H1 (cell line): ENCODE measurements at regions not wholly inside any gene's neighbourhood (a gene's known extent, or its start where the extent isn't known, plus 50 kb on each side); places are given as distances from the start of the nearest gene placed in this dataset.

Source experiments
- CTCF ChIA-PET: fragments of 300-600 bp; sonication (Branson Sonifier 250); formaldehyde crosslinking; loops from one replicate; lab custom pipeline; 2021; ENCODE audit not compliant: partially characterized antibody; lab: Charles Lee
- POLR2A ChIA-PET: fragments of 300-600 bp; sonication (Branson Sonifier 250); formaldehyde crosslinking; loops from one replicate; lab custom pipeline; 2021; ENCODE audit warnings: inconsistent platforms; ENCODE audit not compliant: partially characterized antibody; lab: Charles Lee
- DNase-seq, 2 experiments: peaks; one replicate each; pipeline versions ENCODE4 v3.0.0 to v3.0.0-alpha.2; 2010 to 2022; ENCODE audit warnings: low spot score in 2 of 2, low read depth in 1 of 2, mixed read lengths in 1 of 2
- FAIRE-seq: peaks from 2 replicates; lab custom pipeline; 2011; peaks lifted over from hg19 to GRCh38; lab: Jason Lieb, UNC
- H2AFZ ChIP-seq: 2 replicates; pipeline ENCODE4 v1.8.1; 2012; ENCODE audit warnings: low read length, inconsistent platforms
- H2AK5ac ChIP-seq: 2 replicates; pipeline ENCODE4 v1.6.1; 2013; ENCODE audit warnings: low read depth, low read length
- H2BK120ac ChIP-seq: replicated peaks from 2 replicates; pipeline ENCODE3; 2013; ENCODE audit warnings: low read depth, low read length, inconsistent platforms
- H2BK12ac ChIP-seq: 2 replicates; pipeline ENCODE4 v1.6.1; 2013; ENCODE audit warnings: low read depth, low read length
- H2BK15ac ChIP-seq: 2 replicates; pipeline ENCODE4 v1.6.1; 2013; ENCODE audit warnings: low read length
- H2BK20ac ChIP-seq: 2 replicates; pipeline ENCODE4 v1.6.1; 2013; ENCODE audit warnings: low read length
- H2BK5ac ChIP-seq: 2 replicates; pipeline ENCODE4 v1.6.1; 2013; ENCODE audit warnings: low read depth, low read length
- H3K14ac ChIP-seq: 2 replicates; pipeline ENCODE4 v1.6.1; 2013; ENCODE audit warnings: inconsistent platforms; ENCODE audit not compliant: insufficient read length
- H3K18ac ChIP-seq: 2 replicates; pipeline ENCODE4 v1.6.1; 2013; ENCODE audit warnings: low read length; ENCODE audit errors: extremely low read depth
- H3K23ac ChIP-seq: 2 replicates; pipeline ENCODE4 v1.6.1; 2013; ENCODE audit warnings: inconsistent platforms; ENCODE audit not compliant: insufficient read length
- H3K23me2 ChIP-seq: 2 replicates; pipeline ENCODE4 v1.6.1; 2013; ENCODE audit warnings: low read depth, low read length
- H3K27ac ChIP-seq: 2 replicates; pipeline ENCODE4 v1.6.1; 2011; ENCODE audit warnings: low read depth, low read length, inconsistent platforms
- H3K27me3 ChIP-seq, 4 experiments: replicated peaks in 1 of 4; 1 replicate in 1 of 4; 2 replicates in 3 of 4; pipeline versions ENCODE4 v1.6.1 to v1.8.1; 2011 to 2013; ENCODE audit warnings: low read length in 3 of 4, mild to moderate bottlenecking in 3 of 4, inconsistent platforms in 2 of 4, mixed read lengths in 2 of 4, moderate library complexity in 1 of 4; ENCODE audit not compliant: control insufficient read depth in 3 of 4, insufficient read depth in 3 of 4; ENCODE audit errors: extremely low read depth in 1 of 4
- H3K36me3 ChIP-seq, 4 experiments: 2 replicates each; pipeline versions ENCODE4 v1.6.1 to v1.8.1; 2011 to 2013; ENCODE audit warnings: mild to moderate bottlenecking in 4 of 4, low read length in 3 of 4, moderate library complexity in 2 of 4, control low read depth in 1 of 4, inconsistent platforms in 1 of 4; ENCODE audit not compliant: insufficient read depth in 4 of 4, control insufficient read depth in 2 of 4
- H3K4ac ChIP-seq: replicated peaks from 2 replicates; pipeline ENCODE3; 2013; ENCODE audit warnings: low read length, low read depth, mixed read lengths, inconsistent platforms; ENCODE audit not compliant: insufficient read length
- H3K4me1 ChIP-seq, 4 experiments: replicated peaks in 1 of 4; 1 replicate in 1 of 4; 2 replicates in 3 of 4; pipeline versions ENCODE4 v1.6.1 to v1.8.1; 2011 to 2013; ENCODE audit warnings: low read length in 3 of 4, inconsistent platforms in 2 of 4, mixed read lengths in 1 of 4; ENCODE audit not compliant: insufficient read depth in 4 of 4, control insufficient read depth in 3 of 4
- H3K4me2 ChIP-seq, 2 experiments: 2 replicates each; pipeline versions ENCODE4 v1.6.1 to v1.8.1; 2011 to 2013; ENCODE audit warnings: low read depth in 2 of 2, low read length in 2 of 2, control low read depth in 1 of 2, inconsistent platforms in 1 of 2, mild to moderate bottlenecking in 1 of 2; ENCODE audit not compliant: insufficient read depth in 1 of 2
- H3K4me3 ChIP-seq, 4 experiments: fragments of 200-600, 300-600 bp in 1 of 4; sonication (generic), shearing (Covaris generic), sonication (Bioruptor Twin) in 1 of 4; 2 replicates each; pipeline versions ENCODE4 v1.5.1 to v1.8.1; 2011 to 2016; ENCODE audit warnings: low read length in 4 of 4, low read depth in 3 of 4, control low read depth in 2 of 4, inconsistent platforms in 2 of 4, mild to moderate bottlenecking in 2 of 4, mixed read lengths in 1 of 4, moderate library complexity in 1 of 4; ENCODE audit not compliant: insufficient read depth in 2 of 4; ENCODE audit errors: extremely low read depth in 1 of 4
- H3K56ac ChIP-seq: replicated peaks from 2 replicates; pipeline ENCODE3; 2013; ENCODE audit warnings: low read depth, mild to moderate bottlenecking, mixed read lengths, low read length, inconsistent platforms; ENCODE audit not compliant: insufficient read length
- H3K79me1 ChIP-seq: 2 replicates; pipeline ENCODE4 v1.6.1; 2013; ENCODE audit warnings: low read depth, low read length, control low read depth
- H3K79me2 ChIP-seq, 2 experiments: 2 replicates each; pipeline versions ENCODE4 v1.6.1 to v1.8.1; 2012 to 2013; ENCODE audit warnings: low read length in 2 of 2, mild to moderate bottlenecking in 2 of 2, inconsistent platforms in 1 of 2; ENCODE audit not compliant: insufficient read depth in 2 of 2, control insufficient read depth in 1 of 2
- H3K9ac ChIP-seq, 4 experiments: replicated peaks in 1 of 4; 1 replicate in 1 of 4; 2 replicates in 3 of 4; pipeline versions ENCODE4 v1.6.1 to v1.8.1; 2011 to 2013; ENCODE audit warnings: low read depth in 3 of 4, low read length in 3 of 4, control low read depth in 2 of 4, mild to moderate bottlenecking in 2 of 4, moderate library complexity in 2 of 4, inconsistent platforms in 1 of 4; ENCODE audit errors: extremely low read depth in 1 of 4
- H3K9me3 ChIP-seq, 2 experiments: 2 replicates each; pipeline versions ENCODE4 v1.6.1 to v1.8.1; 2012 to 2013; ENCODE audit warnings: mild to moderate bottlenecking in 2 of 2, moderate library complexity in 2 of 2, control low read depth in 1 of 2, inconsistent platforms in 1 of 2, low read depth in 1 of 2, low read length in 1 of 2, mixed read lengths in 1 of 2; ENCODE audit not compliant: insufficient read depth in 2 of 2
- H4K20me1 ChIP-seq, 2 experiments: replicated peaks in 1 of 2; 2 replicates each; pipeline versions ENCODE3 to v1.8.1; 2011 to 2013; ENCODE audit warnings: inconsistent platforms in 2 of 2, low read length in 2 of 2, mild to moderate bottlenecking in 1 of 2; ENCODE audit not compliant: insufficient read depth in 2 of 2, control insufficient read depth in 1 of 2
- H4K5ac ChIP-seq: 2 replicates; pipeline ENCODE4 v1.6.1; 2013; ENCODE audit warnings: low read length, low read depth, mixed read lengths, inconsistent platforms; ENCODE audit not compliant: insufficient read length
- H4K8ac ChIP-seq: 2 replicates; pipeline ENCODE4 v1.8.0; 2013; ENCODE audit warnings: mild to moderate bottlenecking, moderate library complexity, low read length, inconsistent platforms; ENCODE audit not compliant: insufficient read depth; ENCODE audit errors: extremely low read depth
- H4K91ac ChIP-seq: replicated peaks from 2 replicates; pipeline ENCODE3; 2013; ENCODE audit warnings: low read length, mixed read lengths, inconsistent platforms; ENCODE audit not compliant: insufficient read length
- BACH1 ChIP-seq: IDR thresholded peaks from 2 replicates; pipeline ENCODE4 v1.6.1; 2012; ENCODE audit warnings: low read length, improper control_type of control experiment
- CBX5 ChIP-seq: fragments of 300-800, 300-1000 bp; sonication (generic); IDR thresholded peaks from 2 replicates; pipeline ENCODE4 v1.7.1; 2016; ENCODE audit warnings: antibody characterized with exemption, low read length, low read depth
- CHD1 ChIP-seq: IDR thresholded peaks from 2 replicates; pipeline ENCODE4 v1.6.1; 2012; ENCODE audit warnings: low read depth, low read length, improper control_type of control experiment
- EGR1 ChIP-seq: IDR thresholded peaks from 2 replicates; pipeline ENCODE4 v1.6.1; 2011; ENCODE audit warnings: low read depth, low read length, borderline replicate concordance
- EZH2 ChIP-seq: fragments of 200-600 bp; sonication (generic); IDR thresholded peaks from 2 replicates; pipeline ENCODE4 v1.7.1; 2012; ENCODE audit warnings: low read depth, mild to moderate bottlenecking, moderate library complexity, low read length, inconsistent platforms; ENCODE audit not compliant: severe bottlenecking
- GABPA ChIP-seq: IDR thresholded peaks from 2 replicates; pipeline ENCODE4 v1.6.1; 2011; ENCODE audit warnings: mild to moderate bottlenecking, low read length, moderate library complexity, borderline replicate concordance; ENCODE audit not compliant: insufficient read depth
- JUND ChIP-seq: IDR thresholded peaks from 2 replicates; pipeline ENCODE4 v1.6.1; 2011; ENCODE audit warnings: mild to moderate bottlenecking, improper control_type of control experiment, low read length
- KDM4A ChIP-seq: IDR thresholded peaks from one replicate; pipeline ENCODE4 v1.7.1; 2012; ENCODE audit warnings: low read depth, mild to moderate bottlenecking, moderate library complexity, low read length, inconsistent platforms; ENCODE audit not compliant: severe bottlenecking
- RFX5 ChIP-seq: IDR thresholded peaks from 2 replicates; pipeline ENCODE4 v1.6.1; 2011; ENCODE audit warnings: low read depth, low read length, improper control_type of control experiment, borderline replicate concordance
- SAP30 ChIP-seq: fragments of 300-600 bp; sonication (generic); IDR thresholded peaks from 2 replicates; pipeline ENCODE4 v1.7.1; 2012; ENCODE audit warnings: low read length, moderate library complexity, mild to moderate bottlenecking, inconsistent platforms; ENCODE audit not compliant: insufficient read depth, insufficient replicate concordance
- SIN3A ChIP-seq, 2 experiments: IDR thresholded peaks in 1 of 2; conservative IDR thresholded peaks in 1 of 2; 2 replicates each; pipeline ENCODE4 v1.6.1; 2011 to 2012; ENCODE audit warnings: low read length in 2 of 2, improper control_type of control experiment in 1 of 2, low read depth in 1 of 2, mild to moderate bottlenecking in 1 of 2
- SIRT6 ChIP-seq: IDR thresholded peaks from one replicate; pipeline ENCODE4 v1.7.1; 2012; ENCODE audit warnings: low read length, inconsistent platforms
- SP1 ChIP-seq: IDR thresholded peaks from 2 replicates; pipeline ENCODE4 v1.6.1; 2011; ENCODE audit warnings: low read depth, low read length
- SUZ12 ChIP-seq: fragments of 200-600 bp; sonication (generic); IDR thresholded peaks from 2 replicates; pipeline ENCODE4 v1.6.1; 2012; ENCODE audit warnings: mild to moderate bottlenecking, inconsistent platforms, low read length, moderate library complexity, mixed read lengths
- WGBS, 2 experiments: shearing (Covaris generic) in 1 of 2; methylation state at CpG; one replicate each; pipeline versions ENCODE4 v1.1.6 to v1.1.7; 2013 to 2015; ENCODE audit warnings: low lambda C conversion rate in 2 of 2, mixed read lengths in 2 of 2, inconsistent platforms in 1 of 2, low coverage in 1 of 2, missing lambda C conversion rate in 1 of 2; ENCODE audit not compliant: insufficient replicate concordance in 2 of 2, insufficient coverage in 1 of 2, insufficient read length in 1 of 2; ENCODE audit errors: extremely low coverage in 1 of 2, missing lambda C conversion rate in 1 of 2; 5-methylcytosine and 5-hydroxymethylcytosine counted together
- TF ChIP-seq, protein P1 (sequence below): IDR thresholded peaks from 2 replicates; pipeline ENCODE4 v1.6.1; 2011; ENCODE audit warnings: low read length, improper control_type of control experiment

DNA sequence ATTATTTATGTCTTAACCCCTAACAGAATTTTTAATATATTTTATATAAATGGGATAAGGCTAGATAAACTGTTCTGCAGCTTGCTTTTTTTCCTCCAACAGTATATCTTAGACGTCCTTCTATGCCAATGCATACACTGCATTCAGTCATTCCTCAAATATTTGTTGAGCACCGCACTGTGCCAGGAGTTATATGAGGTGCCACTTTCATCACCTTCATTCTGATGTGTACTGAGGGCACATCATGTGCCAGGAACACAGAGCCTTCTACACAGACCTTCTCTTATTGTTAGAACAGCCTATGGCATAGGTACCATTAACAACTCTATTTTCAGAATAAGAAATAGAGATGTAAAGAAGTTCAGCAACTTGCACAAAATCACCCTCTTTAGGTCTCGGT, 570.1 kb downstream of the CDK5RAP2 start:
- Histone ChIP-seq H2BK5ac (no peak overlapping the region), H3K18ac (no peak overlapping the region), H3K23ac (no peak overlapping the region), H4K8ac (no peak overlapping the region), H2BK15ac (no peak overlapping the region), H3K79me2 (no peaks in the 10 kb centered on the region), H3K23me2 (no peaks in the 10 kb centered on the region), H3K27me3 (no peaks in the 10 kb centered on the region), H3K4me1 (no peaks in the 10 kb centered on the region), H2AFZ (no peak overlapping the region), H3K79me1 (no peaks in the 10 kb centered on the region), H3K56ac (no peak overlapping the region), H4K5ac (no peak overlapping the region), H4K20me1 (no peaks in the 10 kb centered on the region), H3K4me3 (no peak overlapping the region), H3K36me3 (no peaks in the 10 kb centered on the region), H3K14ac (no peak overlapping the region), H3K9ac (no peak overlapping the region), H3K27ac (no peak overlapping the region), H2BK20ac (no peak overlapping the region), H2BK120ac (no peak overlapping the region), H3K4ac (no peak overlapping the region), H3K9me3 (no peaks in the 10 kb centered on the region), H4K91ac (no peak overlapping the region), H3K4me2 (no peak overlapping the region), H2AK5ac (no peak overlapping the region), H2BK12ac (no peak overlapping the region)
- ChIA-PET CTCF (no interaction called here), POLR2A (no interaction called here)
- WGBS, 2 experiments: 92% methylated on average over 3 of the region's 3 CpGs; no CpG with 5 or more reads in 1 of the 2 experiments
- no peak for DNase-seq
- FAIRE-seq: no peak
- TF ChIP-seq RFX5 (no peak), SUZ12 (no peak), KDM4A (no peak), SP1 (no peak), BACH1 (no peak), CBX5 (no peak), GABPA (no peak), EGR1 (no peak), EZH2 (no peak), SIRT6 (no peak), SIN3A (conservative IDR thresholded peaks at IDR 0.05 in 1 of 2, IDR thresholded peaks at IDR 0.05 in 1 of 2; ENCODE audit: low read depth in 1 of 2, low read length in 2 of 2) (no peak), JUND (no peak), SAP30 (no peak), CHD1 (no peak)
- TF ChIP-seq, protein P1, sequence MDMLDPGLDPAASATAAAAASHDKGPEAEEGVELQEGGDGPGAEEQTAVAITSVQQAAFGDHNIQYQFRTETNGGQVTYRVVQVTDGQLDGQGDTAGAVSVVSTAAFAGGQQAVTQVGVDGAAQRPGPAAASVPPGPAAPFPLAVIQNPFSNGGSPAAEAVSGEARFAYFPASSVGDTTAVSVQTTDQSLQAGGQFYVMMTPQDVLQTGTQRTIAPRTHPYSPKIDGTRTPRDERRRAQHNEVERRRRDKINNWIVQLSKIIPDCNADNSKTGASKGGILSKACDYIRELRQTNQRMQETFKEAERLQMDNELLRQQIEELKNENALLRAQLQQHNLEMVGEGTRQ: no peak
